Prostate gland (tissue), 2 donors: ENCODE measurements at regions not wholly inside any gene's neighbourhood (a gene's known extent, or its start where the extent isn't known, plus 50 kb on each side); places are given as distances from the start of the nearest gene placed in this dataset.

Source experiments
- DNase-seq: peaks from one replicate; pipeline ENCODE4 v3.0.0-alpha.2; 2019; ENCODE audit warnings: low spot score
- H3K27ac ChIP-seq, 2 donors: fragments of 200-600 bp; sonication (generic); 2 replicates each; pipeline ENCODE4 v1.5.1; 2017 to 2019
- H3K27me3 ChIP-seq: fragments of 200-600 bp; sonication (generic); replicated peaks from 2 replicates; pipeline ENCODE4 v1.5.1; 2019; ENCODE audit not compliant: insufficient read depth
- H3K36me3 ChIP-seq, 2 donors: fragments of 200-600 bp; sonication (generic); 1 replicate in 1 of 2; 2 replicates in 1 of 2; pipeline versions ENCODE4 v1.5.1 to v1.8.1; 2017 to 2019
- H3K4me1 ChIP-seq: fragments of 200-600 bp; sonication (generic); replicated peaks from 2 replicates; pipeline ENCODE4 v1.5.1; 2019
- H3K4me3 ChIP-seq, 2 donors: fragments of 200-600 bp; sonication (generic); 2 replicates each; pipeline ENCODE4 v1.5.1; 2017 to 2019
- H3K9me3 ChIP-seq: fragments of 200-600 bp; sonication (generic); 2 replicates; pipeline ENCODE4 v1.5.1; 2017
- POLR2A ChIP-seq: fragments of 450-650 bp; IDR thresholded peaks from one replicate; pipeline ENCODE4 v1.6.1; 2016; ENCODE audit warnings: antibody characterized with exemption, mild to moderate bottlenecking
- POLR2AphosphoS5 ChIP-seq: sonication (generic); formaldehyde crosslinking; IDR thresholded peaks from one replicate; pipeline ENCODE4 v1.6.1; 2017; ENCODE audit warnings: antibody characterized with exemption
- WGBS: methylation state at CpG from one replicate; pipeline ENCODE4 v1.1.5; 2018; 5-methylcytosine and 5-hydroxymethylcytosine counted together
- intact Hi-C: fragments of 100-400 bp; cut with DNase I; formaldehyde crosslinking; loops from one replicate; pipeline ENCODE4 v1.14.2; 2022
- TF ChIP-seq, protein P1 (sequence below), 4 experiments: fragments of 200-600 bp in 2 of 4; fragments of 450-650 bp in 2 of 4; sonication (generic) in 2 of 4; IDR thresholded peaks; 1 replicate in 3 of 4; 2 replicates in 1 of 4; pipeline ENCODE4 v1.5.1; 2016 to 2019; ENCODE audit warnings: antibody characterized with exemption in 4 of 4, mild to moderate bottlenecking in 2 of 4, moderate library complexity in 2 of 4

DNA sequence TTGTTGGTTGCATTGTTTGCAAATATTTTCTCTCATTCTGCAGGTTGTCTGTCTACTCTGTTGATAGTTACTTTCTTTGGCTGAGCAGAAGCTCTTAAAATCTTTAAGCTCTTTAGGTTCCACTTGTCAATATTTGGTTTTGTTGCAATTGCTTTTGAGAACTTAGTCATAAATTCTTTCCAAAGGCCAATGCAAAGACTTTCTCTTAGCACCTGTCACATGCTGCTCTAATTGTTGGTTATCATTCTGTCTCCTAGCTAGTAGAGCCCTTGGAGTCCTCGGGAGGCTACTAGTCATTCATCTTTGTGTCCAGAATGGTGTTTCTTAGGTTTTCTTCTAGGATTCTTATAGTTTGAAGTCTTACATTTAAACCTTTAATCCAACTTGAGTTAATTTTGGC is 312.7 kb upstream of the PROX1 start:
- H3K36me3 ChIP-seq: no peaks in the 10 kb centered on the region
- H3K27ac ChIP-seq: no peak overlapping the region
- intact Hi-C loops: no loop called here
- H3K9me3 ChIP-seq: no peaks in the 10 kb centered on the region
- no peak for TF ChIP-seq POLR2A
- no peak for TF ChIP-seq POLR2AphosphoS5
- TF ChIP-seq, protein P1, sequence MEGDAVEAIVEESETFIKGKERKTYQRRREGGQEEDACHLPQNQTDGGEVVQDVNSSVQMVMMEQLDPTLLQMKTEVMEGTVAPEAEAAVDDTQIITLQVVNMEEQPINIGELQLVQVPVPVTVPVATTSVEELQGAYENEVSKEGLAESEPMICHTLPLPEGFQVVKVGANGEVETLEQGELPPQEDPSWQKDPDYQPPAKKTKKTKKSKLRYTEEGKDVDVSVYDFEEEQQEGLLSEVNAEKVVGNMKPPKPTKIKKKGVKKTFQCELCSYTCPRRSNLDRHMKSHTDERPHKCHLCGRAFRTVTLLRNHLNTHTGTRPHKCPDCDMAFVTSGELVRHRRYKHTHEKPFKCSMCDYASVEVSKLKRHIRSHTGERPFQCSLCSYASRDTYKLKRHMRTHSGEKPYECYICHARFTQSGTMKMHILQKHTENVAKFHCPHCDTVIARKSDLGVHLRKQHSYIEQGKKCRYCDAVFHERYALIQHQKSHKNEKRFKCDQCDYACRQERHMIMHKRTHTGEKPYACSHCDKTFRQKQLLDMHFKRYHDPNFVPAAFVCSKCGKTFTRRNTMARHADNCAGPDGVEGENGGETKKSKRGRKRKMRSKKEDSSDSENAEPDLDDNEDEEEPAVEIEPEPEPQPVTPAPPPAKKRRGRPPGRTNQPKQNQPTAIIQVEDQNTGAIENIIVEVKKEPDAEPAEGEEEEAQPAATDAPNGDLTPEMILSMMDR (IDR thresholded peaks at IDR 0.05): no peak
- no peaks in the 10 kb centered on the region for H3K27me3 ChIP-seq
- H3K4me3 ChIP-seq: no peak overlapping the region
- no peaks in the 10 kb centered on the region for H3K4me1 ChIP-seq
- no peak for DNase-seq
- 61% methylated on average over 1 of the region's 1 CpG for WGBS

DNA sequence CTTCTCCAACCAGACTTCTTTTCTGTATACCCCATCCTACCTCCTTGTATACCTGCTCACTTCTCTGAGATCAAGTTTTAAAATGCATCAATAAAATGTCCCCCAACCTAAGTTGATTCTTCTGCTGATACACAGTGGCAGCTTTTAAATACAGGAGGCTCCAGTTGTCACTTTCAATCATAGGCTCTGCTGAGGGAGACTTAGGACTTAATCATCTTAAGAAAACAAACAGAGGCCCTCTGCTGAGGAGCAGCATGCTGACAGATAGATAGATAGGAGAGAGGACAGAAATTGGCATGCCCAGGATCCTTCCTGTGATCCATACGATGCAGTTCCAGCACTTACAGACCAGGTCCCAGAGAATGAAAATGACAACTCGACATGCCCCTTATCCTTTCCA is 311.0 kb upstream of the PROX1 start:
- H3K9me3 ChIP-seq: no peaks in the 10 kb centered on the region
- no peaks in the 10 kb centered on the region for H3K27me3 ChIP-seq
- no peaks in the 10 kb centered on the region for H3K4me1 ChIP-seq
- no peak overlapping the region for H3K27ac ChIP-seq
- no peak for TF ChIP-seq POLR2A
- TF ChIP-seq POLR2AphosphoS5: no peak
- TF ChIP-seq, protein P1 (IDR thresholded peaks at IDR 0.05): no peak
- no peak for DNase-seq
- H3K4me3 ChIP-seq: no peak overlapping the region
- 64% methylated on average over 2 of the region's 2 CpGs for WGBS
- intact Hi-C loops: no loop called here
- H3K36me3 ChIP-seq: no peaks in the 10 kb centered on the region

DNA sequence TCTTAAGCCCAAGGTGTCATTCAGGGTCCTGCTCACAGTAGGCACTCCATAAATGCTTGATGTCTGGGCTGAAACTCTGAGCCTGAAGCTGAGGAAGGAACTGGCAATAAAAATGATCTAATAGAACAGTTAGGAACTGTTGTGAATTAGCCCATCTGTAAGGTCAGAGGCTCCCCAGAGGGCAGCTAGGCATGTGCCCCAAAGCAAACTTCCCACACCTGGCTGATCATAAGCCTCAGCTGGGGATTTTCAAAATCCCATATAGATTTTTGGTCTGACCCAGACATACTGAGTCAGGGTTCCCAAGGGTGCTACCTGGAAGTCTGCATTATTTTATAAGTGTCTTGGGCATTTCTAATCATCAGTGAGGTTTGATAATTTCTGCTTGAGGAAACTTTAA is 309.4 kb upstream of the PROX1 start:
- no peaks in the 10 kb centered on the region for H3K9me3 ChIP-seq
- TF ChIP-seq POLR2A: no peak
- TF ChIP-seq POLR2AphosphoS5: no peak
- TF ChIP-seq, protein P1 (IDR thresholded peaks at IDR 0.05): no peak

DNA sequence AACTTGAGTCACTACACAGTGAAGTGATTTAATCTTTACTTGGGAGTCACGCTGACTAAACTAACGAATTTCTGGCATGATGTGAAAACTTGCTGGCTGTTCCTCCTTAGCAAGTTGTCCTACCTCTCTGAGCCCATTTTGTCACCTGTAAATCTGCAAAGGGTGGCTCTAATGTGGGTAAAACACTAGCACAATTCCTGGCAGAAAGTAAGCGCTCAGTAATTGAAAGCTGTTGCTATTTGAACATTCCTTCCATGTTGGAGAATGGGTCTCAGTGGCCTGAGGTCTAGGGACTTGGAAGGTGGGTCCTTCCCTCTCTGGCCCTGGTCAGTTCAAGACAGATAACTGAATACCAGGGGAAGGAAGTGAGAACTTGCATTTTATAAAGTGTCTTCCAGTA is 309.0 kb upstream of the PROX1 start:
- intact Hi-C loops: no loop called here
- Histone ChIP-seq H3K27ac (no peak overlapping the region), H3K27me3 (no peaks in the 10 kb centered on the region), H3K4me3 (no peak overlapping the region), H3K4me1 (no peaks in the 10 kb centered on the region), H3K36me3 (no peaks in the 10 kb centered on the region), H3K9me3 (no peaks in the 10 kb centered on the region)
- 82% methylated on average over 3 of the region's 3 CpGs for WGBS
- no peak for DNase-seq
- TF ChIP-seq, protein P1 (IDR thresholded peaks at IDR 0.05): no peak
- TF ChIP-seq POLR2AphosphoS5 (no peak), POLR2A (no peak)

More for the DNA sequence above, 309.4 kb upstream of the PROX1 start:
- intact Hi-C loops: no loop called here
- no peak for DNase-seq
- Histone ChIP-seq H3K4me1 (no peaks in the 10 kb centered on the region), H3K4me3 (no peak overlapping the region), H3K36me3 (no peaks in the 10 kb centered on the region), H3K27me3 (no peaks in the 10 kb centered on the region), H3K27ac (no peak overlapping the region)

DNA sequence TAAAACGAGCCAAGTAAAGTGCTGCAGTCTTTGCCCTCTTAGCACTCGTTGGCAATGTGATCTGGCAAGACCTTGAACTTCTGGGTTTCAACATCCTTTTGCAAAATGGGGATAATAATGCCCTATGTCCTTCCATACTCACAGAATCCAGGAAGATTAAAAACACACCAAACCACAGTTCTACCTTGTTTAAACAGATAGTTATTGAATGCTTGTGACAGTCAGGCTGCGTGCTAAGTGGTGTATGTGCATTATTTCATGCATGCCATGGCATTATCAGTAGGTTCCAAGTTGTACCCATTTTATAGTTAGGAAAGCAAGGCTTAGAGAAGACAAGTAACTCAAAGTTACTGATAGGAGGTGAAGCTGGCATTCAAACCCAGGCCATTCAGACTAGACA is 308.6 kb upstream of the PROX1 start:
- 51% methylated on average over 3 of the region's 3 CpGs for WGBS
- no peaks in the 10 kb centered on the region for H3K27me3 ChIP-seq
- H3K27ac ChIP-seq: no peak overlapping the region
- no peaks in the 10 kb centered on the region for H3K9me3 ChIP-seq
- no peak for DNase-seq
- H3K36me3 ChIP-seq: no peaks in the 10 kb centered on the region
- H3K4me3 ChIP-seq: no peak overlapping the region
- intact Hi-C loops: no loop called here
- TF ChIP-seq, protein P1 (IDR thresholded peaks at IDR 0.05): no peak
- TF ChIP-seq POLR2A: no peak
- no peak for TF ChIP-seq POLR2AphosphoS5
- no peaks in the 10 kb centered on the region for H3K4me1 ChIP-seq
